HG03439 (cell line): ENCODE measurements at regions not wholly inside any gene's neighbourhood (a gene's known extent, or its start where the extent isn't known, plus 50 kb on each side); places are given as distances from the start of the nearest gene placed in this dataset.

Experiments
- ATAC-seq: cut with Tn5 transposase; IDR thresholded peaks from one replicate; pipeline ENCODE4 v1.9.1; 2021; ENCODE audit warnings: mild to moderate bottlenecking, moderate library complexity; ENCODE audit not compliant: unreplicated experiment

DNA sequence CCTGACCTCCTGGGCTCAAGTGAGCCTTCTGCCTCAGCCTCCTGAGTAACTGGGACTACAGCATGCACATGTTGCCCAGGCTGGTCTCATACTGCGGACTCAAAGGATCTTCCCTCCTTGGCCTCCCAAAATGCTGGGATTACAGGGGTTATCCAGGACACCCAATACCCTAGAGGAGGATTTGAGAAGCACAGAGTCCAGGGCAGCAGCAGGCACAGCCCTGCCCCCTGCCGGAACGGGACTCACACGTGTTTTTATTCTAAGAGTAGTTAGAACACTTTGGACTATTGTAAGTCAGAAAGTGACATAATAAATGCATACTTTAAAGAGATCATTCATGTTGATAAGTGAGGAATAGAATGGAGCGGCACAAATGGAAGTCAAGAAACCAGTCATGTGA, 80.2 kb downstream of the C6orf118 start:
- ATAC-seq, result no peak

DNA sequence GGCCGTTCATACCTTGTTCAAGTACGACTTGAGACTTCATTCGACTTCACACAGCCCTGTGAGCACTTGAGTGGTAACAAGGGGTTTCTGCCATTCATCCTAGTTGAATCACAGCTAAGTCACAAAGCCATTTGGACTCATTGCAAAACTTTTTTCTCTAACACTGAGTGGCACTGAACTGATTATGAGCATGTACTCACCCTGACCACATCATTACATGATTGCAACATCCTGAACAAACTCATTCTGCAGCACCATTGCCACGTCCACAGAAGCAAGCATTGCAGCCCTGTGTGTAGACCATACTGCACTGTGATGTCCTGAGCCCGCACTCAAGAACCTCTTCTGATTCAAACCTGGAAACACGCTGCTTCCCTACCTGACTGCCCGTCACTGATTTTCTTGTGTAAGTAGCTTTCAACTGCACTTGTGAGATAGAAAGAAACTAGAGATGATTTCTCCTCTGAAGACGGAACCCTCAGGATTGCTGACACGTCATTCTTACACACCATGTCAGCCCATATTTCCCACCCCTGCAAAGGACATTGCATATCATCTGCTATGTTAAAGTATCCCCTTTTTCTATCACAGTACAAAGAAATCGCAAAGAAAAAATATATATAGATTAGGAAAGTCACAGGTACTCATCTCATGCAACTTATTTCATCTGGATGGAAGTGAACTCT, 81.6 kb downstream of the C6orf118 start:
- ATAC-seq, result no peak

DNA sequence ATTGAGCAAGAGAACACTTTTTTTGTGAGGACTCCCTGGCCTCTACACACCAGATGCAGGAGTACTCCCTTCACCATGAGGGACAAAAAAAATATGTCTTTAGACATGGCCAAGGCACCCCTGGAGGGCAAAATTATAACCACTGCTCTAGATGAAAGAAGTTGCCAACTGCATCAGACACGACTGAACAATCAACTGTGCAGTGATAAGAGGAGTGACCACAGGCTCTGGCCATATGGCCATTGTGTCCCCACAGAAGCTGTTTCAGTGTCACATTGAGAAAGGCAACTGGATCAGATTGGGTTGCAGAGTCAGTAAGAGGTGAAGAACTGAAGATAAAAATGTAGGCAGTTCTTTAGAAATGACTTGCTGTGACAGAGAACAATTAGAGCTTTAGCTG, 85.7 kb downstream of the C6orf118 start:
- no peak for ATAC-seq

DNA sequence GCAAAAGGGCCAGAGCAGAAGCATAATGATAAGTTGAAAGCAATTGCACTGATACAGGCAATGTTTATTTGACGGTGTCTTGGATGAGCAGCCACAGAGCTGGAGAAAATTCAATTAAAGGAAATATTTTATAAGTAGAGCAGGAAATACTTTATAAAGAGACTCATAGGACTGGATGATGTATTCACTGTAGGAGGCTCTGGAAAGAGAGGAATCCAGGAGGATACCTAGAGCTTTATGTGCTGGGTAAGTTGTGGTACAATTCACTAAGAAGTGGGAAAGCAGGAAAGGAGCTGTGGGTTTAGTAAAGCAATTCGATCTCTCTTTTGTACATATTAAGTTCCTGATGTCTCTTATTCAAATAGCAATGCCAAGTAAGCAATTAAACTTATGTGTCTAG, 86.3 kb downstream of the C6orf118 start:
- ATAC-seq, result no peak

DNA sequence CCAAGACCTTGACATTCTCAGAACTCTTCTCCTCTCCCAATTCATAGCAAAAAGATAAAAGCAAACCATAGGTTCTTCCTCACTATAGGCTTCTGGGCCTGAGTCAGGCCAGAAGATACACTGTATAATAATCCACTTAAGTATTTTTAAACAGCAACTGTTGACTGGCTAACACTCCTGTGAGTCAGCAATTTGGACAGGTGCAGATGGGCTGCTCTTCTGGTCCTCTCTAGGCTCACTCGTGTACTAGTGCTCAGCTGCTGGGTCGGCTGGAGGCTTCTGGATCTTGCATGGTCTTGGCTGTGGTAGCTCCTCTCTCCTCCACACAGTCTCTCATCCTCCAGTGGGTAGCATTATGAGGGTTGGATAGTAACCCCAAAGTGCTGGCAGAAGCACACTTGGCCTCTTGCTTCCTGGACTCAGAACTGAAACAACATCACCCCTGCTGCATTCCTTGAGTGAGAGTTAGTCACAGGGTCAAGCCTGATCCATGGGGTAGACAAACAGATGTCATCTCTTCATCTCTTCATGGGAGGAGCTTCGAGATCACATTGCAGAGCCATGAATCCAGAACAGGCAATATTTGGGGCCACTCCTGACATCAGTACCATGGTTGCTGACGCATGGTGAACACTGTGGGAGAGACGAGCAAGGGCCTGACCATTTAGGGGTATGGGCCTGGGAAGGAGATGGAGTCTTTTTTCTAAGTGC, 86.9 kb downstream of the C6orf118 start:
- no peak for ATAC-seq

DNA sequence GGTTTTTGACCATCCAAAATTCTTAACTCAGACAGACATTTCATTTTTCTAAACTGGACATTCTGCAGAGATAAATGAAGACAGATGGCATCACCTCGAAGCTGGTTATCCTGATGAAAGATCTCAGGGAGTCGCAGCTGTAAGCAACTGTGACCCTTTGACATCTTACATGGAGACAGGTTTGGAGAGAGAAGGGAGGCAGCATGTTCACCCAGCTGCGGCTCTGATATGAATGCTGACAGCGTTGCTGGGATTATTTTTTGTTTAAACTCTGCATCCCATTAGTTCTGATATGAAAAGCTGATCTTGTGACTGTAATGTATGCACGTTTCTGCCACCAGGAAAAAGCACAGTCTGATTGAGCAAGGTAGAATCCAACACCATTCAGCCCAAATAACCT, 89.4 kb downstream of the C6orf118 start:
- ATAC-seq, result no peak

DNA sequence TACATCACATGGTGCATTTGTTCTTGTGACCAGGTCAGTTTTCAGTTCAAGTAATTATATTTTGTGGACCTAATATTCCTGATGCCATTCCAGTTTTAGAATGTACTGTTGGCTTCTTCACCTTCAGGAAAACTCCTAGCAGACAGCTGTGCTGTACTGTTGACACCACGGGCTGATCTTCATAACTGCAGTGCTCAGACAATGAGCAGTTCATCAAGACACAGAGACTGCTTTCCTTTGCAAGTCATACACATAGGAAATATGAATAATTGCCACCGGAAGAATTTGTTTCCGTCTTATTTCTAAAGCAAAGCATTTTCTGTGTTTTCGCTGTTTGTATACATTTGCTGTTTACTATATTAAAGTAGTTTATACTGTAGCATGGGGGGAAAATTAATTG, 89.8 kb downstream of the C6orf118 start:
- no peak for ATAC-seq

DNA sequence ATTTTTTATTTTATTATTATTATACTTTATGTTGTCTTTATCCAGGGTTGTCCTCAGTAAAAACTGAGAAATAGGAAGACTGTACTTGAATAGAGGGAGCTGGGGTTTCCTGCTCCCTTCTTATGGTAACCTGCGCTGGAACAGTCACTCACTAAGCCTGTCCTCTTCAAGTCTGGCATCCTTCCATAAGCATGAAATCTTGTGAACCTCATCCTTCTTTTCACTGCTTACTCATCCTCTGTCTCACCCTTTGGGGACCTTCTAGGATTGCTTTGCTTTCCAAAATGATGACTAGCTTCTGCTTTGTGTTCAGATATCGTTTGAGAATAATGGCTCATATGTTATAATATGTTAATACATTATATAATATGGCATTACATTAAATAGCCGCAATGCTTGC, 90.6 kb downstream of the C6orf118 start:
- no peak for ATAC-seq

DNA sequence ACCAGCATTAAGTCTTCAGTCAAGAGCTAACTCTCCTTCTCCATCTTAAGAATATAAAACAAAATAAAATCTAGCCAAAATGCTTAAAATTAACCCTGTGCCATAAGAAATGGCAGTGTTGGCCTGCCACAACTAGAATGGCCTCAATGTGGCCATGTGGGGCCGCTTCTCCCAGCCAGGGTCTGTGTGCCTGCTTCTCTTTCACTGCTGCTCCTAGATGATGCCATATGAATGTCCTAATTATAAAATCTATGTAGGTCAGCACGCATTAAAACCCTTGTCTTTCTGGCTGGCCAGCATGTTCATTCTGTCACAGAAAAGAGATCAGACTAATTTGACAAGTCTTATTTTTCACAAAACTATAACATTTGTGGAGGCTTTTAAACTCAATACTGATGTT, 102.6 kb downstream of the C6orf118 start:
- ATAC-seq, result no peak

DNA sequence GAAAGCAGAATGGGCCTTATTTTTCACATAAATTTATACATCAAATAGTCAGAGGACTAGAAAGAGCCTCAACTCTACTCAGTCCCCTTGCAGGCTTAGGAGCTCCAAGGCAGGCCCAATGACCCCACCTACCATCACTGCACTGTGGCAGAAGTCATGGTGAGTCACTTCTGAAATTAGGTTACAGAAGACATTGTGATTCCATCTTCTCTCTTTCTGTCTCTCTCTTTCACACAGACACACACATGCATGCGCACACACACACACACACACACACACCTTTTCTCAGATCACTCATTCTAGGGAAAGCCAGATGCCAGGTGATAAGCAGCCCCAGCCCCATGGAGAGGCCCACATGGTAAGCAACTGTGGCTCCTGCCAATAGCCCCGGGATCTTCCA, 103.8 kb downstream of the C6orf118 start:
- no peak for ATAC-seq

DNA sequence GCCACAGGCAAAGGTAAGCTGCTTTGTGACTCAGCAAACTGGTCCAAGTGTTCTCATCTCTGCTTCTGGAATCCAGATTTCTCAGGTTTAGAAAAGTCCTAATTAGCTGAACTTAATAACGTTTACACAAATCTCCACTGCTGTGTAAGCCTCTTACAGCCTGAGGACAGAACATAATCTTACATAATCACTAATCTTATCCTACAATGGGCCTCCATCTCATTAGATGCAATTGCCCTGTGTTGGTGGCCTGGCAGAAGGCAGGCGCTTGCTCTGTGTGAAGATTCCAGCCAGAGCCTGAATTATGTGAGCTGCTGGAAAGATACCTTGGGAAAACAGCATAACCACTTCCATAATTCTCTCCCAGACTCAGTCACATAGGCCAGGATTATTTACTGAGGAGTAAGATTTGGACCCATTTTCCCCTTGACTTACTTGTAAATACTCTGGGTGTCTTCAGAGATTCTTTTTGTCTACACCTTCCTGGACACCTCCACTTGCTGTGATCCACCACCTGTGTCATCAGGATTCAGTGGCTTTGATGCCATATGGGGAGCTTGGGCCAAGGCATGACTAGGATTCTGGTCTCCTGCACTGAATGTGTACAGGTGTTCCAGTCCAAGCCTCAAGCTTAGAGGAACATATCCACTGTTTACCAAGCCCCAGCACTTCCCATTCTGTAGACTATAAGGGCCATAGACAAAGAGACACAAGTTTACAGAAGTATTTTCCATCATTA, 104.4 kb downstream of the C6orf118 start:
- no peak for ATAC-seq

DNA sequence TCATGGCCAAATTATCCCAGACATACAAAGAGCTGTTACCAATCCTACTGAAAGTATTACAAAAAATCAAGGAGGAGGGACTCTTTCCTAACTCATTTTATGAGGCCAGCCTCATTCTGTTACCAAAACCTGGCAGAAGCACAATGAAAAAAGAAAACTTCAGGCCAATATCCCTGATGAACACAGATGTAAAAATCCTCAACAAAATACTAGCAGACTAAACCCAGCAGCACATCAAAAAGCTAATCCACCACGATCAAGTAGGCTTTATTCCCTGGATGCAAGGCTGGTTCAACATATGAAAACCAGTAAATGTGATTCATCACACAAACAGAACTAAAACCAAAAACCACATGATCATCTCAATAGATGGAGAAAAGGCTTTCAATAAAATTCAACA, 109.2 kb downstream of the C6orf118 start:
- ATAC-seq, result no peak

DNA sequence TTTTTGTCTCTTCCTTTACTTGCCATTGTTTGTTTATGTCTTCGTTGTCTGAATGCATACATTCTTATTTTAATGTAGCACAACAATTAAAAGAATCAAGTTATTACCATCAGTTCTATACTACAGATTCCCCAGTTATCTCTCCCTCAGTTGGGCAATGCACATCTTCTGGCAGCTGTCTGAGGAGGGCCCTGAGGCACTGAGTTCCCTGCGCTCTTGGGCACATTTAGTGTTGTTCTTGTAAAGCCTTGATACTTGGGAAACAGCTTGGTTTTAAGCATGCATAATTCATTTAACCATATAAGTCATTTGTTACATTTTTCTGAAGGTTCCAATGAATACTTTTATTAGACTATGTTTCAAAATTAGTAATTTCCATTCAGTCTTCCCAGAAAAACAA, 117.9 kb downstream of the C6orf118 start:
- ATAC-seq, result no peak

DNA sequence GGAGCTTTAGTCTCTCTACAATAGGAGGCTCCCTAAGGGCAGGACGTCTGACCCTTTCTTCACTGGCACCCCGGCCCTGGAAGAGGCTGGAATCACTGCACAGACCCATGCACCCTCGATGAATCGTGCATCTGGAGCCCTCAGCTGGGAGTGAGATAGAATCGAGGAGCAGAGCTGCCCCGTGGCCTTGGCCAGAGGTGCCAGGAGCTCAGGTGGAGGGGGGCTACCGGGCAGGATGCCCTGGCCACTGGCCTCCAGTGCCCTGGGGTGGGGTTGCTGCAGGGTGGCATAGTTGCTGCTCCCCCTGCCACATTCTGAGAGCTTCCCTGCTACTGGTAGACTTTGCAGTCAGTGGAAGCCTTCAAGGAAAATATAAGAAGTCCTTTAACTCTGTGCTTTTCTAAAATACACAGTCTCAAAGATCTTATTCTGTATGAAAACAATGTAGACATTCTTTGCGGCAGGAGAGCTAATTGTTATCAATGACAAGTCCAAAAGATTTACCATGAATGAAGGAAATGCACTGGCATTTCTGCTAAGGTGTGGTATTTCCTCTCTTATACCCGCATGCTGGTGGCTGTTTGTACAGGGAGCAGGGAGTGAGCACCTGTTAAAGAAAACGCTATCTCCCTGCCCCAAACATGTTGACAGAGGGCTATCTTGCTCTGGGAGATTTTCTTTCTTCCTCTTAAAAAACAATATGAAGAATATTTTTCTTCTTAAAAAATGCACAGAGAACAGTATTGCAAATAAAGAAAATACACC, 122.8 kb downstream of the C6orf118 start:
- ATAC-seq, result no peak

DNA sequence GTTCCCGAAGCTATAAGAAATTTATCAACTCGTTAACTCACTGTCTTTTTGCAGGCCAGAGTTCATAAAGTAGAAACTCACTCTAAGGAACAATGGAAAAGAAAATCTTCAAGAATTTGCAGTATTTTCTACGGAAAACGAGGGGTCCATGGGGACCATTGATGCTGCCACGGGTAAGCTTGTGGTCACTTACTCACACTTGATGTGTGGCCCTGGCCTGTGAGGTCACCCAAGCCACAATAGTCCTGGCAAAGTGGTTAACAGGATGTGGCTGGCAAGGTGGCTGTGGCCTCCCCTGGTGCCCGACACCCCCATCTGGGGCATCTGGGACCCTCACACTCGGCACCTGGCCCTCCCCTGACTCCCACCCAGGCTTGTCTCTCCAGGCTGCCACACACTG, 123.4 kb downstream of the C6orf118 start:
- no peak for ATAC-seq

DNA sequence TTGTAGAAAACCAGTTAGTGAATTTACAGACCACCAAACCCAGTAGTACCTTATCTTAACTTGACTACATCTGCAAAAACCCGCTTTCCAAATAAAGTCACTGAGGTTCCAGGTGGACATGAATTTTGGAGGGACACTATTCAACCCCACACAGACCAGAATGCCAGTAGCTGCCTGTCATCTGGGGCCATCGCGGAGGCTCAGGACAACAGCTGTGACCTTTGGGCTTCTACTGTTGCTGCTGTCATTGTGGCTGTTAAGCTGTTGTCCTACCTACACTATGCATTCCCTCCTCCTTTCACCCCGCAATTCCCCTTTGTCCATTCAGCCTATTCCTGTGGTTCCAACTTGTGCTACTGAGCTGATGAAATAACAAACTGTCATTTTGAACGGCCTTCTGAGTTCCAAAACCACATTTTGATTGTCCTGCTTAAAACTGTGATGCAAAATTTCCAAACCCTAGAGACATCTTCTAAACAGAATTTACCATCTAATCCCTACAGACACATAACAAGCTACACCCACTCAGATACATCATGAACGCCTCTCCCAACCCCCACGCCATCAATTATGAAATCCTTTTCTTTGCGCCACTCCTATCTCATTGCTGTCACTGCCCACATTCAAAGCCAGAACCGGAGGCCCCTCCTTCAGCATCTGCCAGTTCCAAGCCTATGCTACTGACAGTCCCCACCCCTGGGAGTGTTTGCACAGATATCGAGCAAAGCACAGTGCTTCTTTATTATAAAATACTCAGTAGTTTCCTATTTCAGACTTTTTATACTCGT, 125.0 kb downstream of the C6orf118 start:
- ATAC-seq, result no peak

DNA sequence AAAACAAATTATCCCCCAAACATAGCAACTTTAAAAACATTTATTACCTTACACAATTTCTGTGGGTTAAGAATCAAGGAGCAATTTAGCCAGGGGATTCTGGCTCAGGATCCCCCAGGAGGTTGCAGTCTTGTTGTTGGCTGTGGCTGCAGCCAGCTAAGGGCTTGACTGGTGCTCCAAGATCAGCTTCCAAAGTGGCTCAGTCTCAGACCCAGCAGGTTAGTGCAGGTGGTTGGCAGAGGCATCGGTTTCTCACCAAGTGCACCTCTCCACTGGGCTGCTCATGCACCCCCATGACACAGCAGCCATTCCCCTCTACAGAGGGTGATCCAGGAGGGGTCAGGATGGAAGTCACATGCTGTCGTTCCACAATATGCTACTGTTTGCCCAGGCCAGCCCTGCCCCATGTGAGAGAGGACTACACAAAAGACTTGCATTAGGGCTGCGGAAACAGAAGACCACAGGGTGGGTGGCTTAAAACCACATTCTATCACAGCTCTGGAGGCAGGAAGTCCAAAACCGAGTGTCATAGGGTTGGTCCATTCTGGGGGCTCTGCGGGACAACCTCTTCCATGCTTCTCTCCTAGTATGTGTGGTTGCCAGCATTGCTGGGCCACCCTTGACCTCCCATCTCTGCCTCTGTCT, 125.8 kb downstream of the C6orf118 start:
- no peak for ATAC-seq

DNA sequence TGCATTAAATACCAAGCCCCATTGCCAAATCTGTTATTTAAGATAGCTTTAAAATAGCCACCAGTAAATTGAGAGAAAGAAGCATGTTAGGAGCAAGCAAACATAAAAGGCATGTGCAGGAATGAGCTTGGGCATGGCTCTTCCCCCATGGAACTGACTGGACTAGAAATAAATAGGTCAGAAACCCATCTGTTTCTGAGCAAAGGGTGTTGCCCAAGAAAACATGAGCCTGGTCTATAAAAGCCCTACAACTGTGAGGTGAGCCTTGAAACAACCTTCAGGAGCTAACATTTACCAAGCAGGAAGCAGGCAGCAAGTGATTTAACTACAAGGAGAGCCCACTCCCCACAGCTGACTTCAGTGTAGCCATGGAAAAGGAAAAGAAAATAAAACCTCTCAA, 126.3 kb downstream of the C6orf118 start:
- ATAC-seq, result no peak

DNA sequence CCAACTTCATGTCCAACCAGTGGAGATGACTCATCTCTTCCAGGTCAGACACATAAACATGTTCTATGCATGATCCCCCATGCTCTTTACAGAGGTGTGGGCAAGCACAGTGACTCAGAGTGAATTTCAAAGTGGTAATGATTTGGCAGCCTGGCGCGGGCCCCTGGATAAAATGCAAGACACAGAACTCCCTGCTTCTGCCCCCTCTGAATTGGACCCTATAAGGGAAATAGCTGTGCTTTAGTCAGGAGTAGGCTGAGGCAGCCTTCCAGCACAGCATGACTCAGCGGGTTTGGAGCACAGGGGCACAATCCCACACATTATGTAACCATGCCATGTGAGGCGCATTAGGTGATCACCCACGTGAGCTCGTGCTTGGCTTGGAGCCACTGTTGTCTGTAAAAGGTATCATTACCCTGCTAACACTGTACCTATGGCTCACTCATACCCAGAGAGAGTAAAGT, 127.4 kb downstream of the C6orf118 start:
- no peak for ATAC-seq

DNA sequence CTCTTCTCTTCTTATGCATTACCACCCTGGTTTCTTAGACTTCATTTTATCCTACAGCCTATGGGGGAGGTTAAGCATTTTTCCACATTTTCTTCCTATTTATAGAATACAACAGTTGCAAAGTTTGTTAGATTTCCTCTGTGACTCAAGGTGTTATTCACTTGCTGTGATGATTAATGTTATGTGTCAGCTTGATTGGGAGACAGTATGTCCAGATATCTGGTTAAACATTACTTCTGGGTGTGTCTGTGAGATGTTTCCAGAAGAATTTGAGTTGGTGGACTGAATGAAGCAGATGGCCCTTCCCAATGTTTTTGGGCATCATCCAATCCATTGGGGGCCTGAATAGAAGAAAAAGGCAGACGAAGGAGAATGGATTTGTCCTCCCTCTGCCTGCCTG, 131.3 kb downstream of the C6orf118 start:
- no peak for ATAC-seq
